ENCODE measurements at regions not wholly inside any gene's neighbourhood (a gene's known extent, or its start where the extent isn't known, plus 50 kb on each side); places are given as distances from the start of the nearest gene placed in this dataset.

GRCh38 chrX:144334577-144334976 lies 450.7 kb downstream of the UBE2NL start:
- TF ChIP-seq CTCF (IDR thresholded peaks at IDR 0.05) (no peak), POLR2A (IDR thresholded peaks at IDR 0.05) (no peak), POLR2AphosphoS5 (IDR thresholded peaks at IDR 0.05; ENCODE audit: insufficient read depth in 1 of 2, low read depth in 1 of 2) (no peak)
